HTR-8/SVneo (cell line): ENCODE measurements at regions not wholly inside any gene's neighbourhood (a gene's known extent, or its start where the extent isn't known, plus 50 kb on each side); places are given as distances from the start of the nearest gene placed in this dataset.

Experiments used
- DNase-seq: peaks from one replicate; pipeline ENCODE4 v3.0.0; 2011; ENCODE audit warnings: low spot score, mixed read lengths; ENCODE audit not compliant: insufficient read length
- FAIRE-seq: peaks from 2 replicates; lab custom pipeline; 2011; peaks lifted over from hg19 to GRCh38; lab: Jason Lieb, UNC

GRCh38 chr3:187618722-187619121, 51.5 kb downstream of the SST start:
- no peak for FAIRE-seq
- no peak for DNase-seq

- DNase-seq = no peak
- peak; percentile 23 for FAIRE-seq
Measured at GRCh38 chr3:187617213-187617612, 53.0 kb downstream of the SST start.

- peak; percentile 17 for DNase-seq
- FAIRE-seq = no peak
Measured at GRCh38 chr3:187616307-187616972, 53.8 kb downstream of the SST start.

GRCh38 chr3:187615630-187616029, 54.6 kb downstream of the SST start:
- FAIRE-seq = no peak
- no peak for DNase-seq

- FAIRE-seq = no peak
Measured at GRCh38 chr3:187612656-187613055, 57.5 kb downstream of the SST start.

GRCh38 chr3:187610981-187611511, 59.1 kb downstream of the SST start:
- FAIRE-seq = no peak
- DNase-seq = no peak

More at GRCh38 chr3:187612656-187613055, 57.5 kb downstream of the SST start:
- DNase-seq = no peak

- no peak for DNase-seq
- FAIRE-seq = no peak
Measured at GRCh38 chr3:187594272-187594671, 75.9 kb downstream of the SST start.

- DNase-seq (no peak), FAIRE-seq (no peak)
Measured at GRCh38 chr3:187593451-187593850, 76.7 kb downstream of the SST start.

- no peak for DNase-seq
- FAIRE-seq = no peak
Measured at GRCh38 chr3:187590861-187591576, 79.2 kb downstream of the SST start.

GRCh38 chr3:187587076-187587475, 83.1 kb downstream of the SST start:
- DNase-seq (no peak), FAIRE-seq (no peak)

- FAIRE-seq (no peak), DNase-seq (no peak)
Measured at GRCh38 chr3:187586226-187586625, 84.0 kb downstream of the SST start.

GRCh38 chr3:187572441-187572840, 97.8 kb downstream of the SST start:
- DNase-seq (no peak), FAIRE-seq (no peak)

GRCh38 chr3:187571701-187572100, 98.5 kb downstream of the SST start:
- FAIRE-seq (no peak), DNase-seq (no peak)

- DNase-seq (no peak), FAIRE-seq (no peak)
Measured at GRCh38 chr3:187570776-187571175, 99.4 kb downstream of the SST start.

- FAIRE-seq = no peak
- DNase-seq = no peak
Measured at GRCh38 chr3:187568171-187568570, 102.0 kb downstream of the SST start.

- DNase-seq = peak; percentile 49
Measured at GRCh38 chr3:187567661-187568121, 102.5 kb downstream of the SST start.

GRCh38 chr3:187567021-187567420, 103.2 kb downstream of the SST start:
- DNase-seq (no peak), FAIRE-seq (no peak)

More at GRCh38 chr3:187567661-187568121, 102.5 kb downstream of the SST start:
- no peak for FAIRE-seq

- DNase-seq (no peak), FAIRE-seq (no peak)
Measured at GRCh38 chr3:187565701-187566100, 104.5 kb downstream of the SST start.

GRCh38 chr3:187558990-187559389, 111.2 kb downstream of the SST start:
- DNase-seq = no peak
- no peak for FAIRE-seq

GRCh38 chr3:187551416-187551815, 118.8 kb downstream of the SST start:
- FAIRE-seq = no peak
- DNase-seq = no peak

GRCh38 chr3:187550446-187550845, 119.7 kb downstream of the SST start:
- DNase-seq (no peak), FAIRE-seq (no peak)
